Endometrium (tissue), 2 donors: ENCODE measurements at regions not wholly inside any gene's neighbourhood (a gene's known extent, or its start where the extent isn't known, plus 50 kb on each side); places are given as distances from the start of the nearest gene placed in this dataset.
"Not testable (repeated sequence)": the region's sequence is repeated elsewhere in the genome, so short reads cannot be mapped to it uniquely, and the experiment has no call there.

Experiments
- FAIRE-seq: peaks from 2 replicates; lab custom pipeline; 2012; peaks lifted over from hg19 to GRCh38; lab: Jason Lieb, UNC
- donor health status: control.
- donor health status: control.

DNA sequence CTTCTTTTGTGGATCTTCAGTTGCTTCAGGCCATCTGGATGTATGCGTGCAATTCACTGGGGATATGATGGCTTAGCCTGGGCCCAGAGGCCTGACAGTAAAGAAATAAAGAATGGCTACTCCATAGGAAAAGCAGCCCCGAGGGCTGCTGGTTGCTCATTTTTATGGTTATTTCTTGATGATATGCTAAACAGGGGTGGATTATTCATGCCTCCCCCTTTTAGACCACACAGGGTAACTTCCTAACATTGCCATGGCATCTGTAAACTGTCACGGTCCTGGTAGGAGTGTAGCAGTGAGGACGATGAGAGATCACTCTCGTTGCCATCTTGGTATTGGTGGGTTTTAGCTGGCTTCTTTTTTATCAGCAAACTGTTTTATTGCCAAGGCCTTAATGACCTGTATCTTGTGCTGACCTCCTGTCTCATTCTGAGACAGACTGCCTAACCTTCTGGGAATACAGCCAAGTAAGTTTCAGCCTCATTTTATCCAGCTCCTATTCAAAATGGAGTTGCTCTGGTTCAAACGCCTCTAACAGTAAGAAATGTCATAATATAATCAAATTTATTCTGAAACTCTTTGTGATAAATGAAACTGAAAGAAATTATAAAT, 60.5 kb downstream of the DSEL start:
- FAIRE-seq, result no peak

DNA sequence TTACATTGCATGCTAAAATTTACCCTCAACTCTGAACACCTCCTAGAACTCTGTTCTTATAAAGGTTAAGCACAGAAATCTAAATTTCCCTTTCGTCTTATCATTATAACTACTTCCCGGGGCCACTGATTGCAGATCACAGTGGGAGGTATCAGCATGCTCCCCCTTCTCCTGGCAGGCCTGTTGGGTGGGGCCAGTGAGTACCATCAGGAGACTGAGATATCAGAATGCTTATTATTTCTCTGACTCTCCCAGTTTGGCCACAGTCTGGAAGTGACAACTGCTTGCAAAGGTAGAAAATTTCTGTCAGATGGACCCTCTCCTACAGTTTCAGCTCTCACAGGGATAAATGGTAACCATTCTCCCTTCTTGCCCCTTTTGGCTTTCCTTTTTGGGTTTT, 62.6 kb downstream of the DSEL start:
- FAIRE-seq, result no peak

DNA sequence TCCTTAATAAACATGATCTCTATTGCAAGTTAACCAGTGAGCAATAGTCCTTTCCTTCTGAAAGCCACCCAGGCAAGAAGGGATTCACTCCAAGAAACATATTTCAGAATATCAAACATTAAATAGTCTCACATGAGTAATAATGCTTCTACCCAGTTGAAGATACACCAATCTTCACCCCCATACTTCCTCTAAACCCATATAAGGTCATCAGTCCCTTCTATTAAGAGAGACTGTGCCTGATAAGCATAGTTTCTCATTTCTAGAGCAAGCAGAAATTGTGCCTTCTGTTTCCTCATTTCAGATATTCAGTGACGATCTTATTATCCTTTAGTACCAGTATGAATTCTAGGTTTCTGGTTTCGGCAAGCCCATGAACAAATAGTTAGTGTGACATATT, 64.6 kb downstream of the DSEL start:
- no peak for FAIRE-seq

DNA sequence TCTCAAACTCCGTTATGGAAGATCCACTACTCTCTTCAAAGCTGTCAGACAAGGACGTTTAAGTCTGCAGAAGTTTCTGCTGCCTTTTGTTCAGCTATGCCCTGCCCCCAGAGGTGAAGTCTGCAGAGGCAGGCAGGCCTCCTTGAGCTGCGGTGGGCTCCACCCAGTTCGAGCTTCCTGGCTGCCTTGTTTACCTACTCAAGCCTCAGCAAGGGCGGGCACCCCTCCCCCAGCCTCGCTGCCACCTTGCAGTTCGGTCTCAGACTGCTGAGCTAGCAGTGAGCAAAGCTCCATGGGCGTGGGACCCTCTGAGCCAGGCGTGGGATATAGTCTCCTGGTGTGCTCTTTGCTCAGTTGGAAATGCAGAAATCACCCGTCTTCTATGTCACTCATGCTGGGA, 65.4 kb downstream of the DSEL start:
- FAIRE-seq, result not testable (repeated sequence)

DNA sequence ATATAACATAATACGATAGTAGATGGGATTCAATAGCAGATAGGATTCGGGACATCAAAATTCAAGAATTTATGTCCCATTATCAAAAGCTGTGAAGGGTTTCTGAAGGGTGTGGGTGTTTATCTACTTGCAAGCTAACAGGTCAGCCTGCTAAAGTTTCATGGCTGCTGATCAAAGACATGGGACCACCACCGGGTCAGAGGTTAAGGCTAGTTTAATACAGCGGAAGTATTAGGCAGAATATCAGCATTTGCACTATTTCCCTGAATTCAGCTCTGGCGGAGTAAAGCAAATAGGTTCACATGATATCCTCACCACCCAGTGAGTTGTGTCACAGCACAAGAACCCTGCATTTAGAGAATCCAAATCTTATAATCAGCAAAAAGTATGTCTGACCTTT, 82.5 kb downstream of the DSEL start:
- no peak for FAIRE-seq

DNA sequence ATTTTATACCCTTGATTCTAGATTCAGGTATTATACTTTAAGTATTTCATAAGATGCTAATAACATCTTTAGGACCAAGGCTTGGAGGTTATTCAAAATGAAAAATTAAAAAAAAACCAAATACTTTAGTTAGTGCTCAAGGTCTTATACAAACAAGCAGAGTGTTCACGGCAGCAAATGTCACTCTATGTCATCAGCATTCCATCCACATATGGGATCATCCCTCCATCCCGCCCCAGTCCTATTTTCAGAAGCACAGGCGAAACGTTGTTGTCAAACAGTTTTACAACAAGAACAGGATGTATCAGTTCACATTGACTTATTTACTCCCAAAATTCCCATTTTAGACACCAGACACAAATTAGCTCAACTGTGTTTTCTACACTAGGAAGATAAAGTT, 83.7 kb downstream of the DSEL start:
- peak; percentile 96 for FAIRE-seq

DNA sequence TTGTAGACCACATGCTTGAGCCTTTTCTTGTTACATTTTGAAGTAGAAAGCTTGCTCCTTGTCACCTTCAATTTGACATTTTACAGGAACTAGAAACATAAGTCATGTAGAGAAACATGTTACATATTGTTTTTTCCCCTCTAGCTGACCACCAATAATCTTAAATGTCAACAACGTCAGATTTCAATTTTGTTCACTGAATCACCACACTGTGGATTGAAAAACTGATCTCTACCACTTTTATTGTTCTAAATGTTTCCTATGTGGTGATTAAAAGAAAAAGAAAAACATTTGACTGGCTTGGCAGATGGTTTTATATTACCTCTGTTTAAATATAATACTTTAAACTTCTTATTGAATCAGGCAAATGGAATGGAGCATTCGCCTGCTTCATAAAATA, 87.7 kb downstream of the DSEL start:
- peak; percentile 84 for FAIRE-seq

DNA sequence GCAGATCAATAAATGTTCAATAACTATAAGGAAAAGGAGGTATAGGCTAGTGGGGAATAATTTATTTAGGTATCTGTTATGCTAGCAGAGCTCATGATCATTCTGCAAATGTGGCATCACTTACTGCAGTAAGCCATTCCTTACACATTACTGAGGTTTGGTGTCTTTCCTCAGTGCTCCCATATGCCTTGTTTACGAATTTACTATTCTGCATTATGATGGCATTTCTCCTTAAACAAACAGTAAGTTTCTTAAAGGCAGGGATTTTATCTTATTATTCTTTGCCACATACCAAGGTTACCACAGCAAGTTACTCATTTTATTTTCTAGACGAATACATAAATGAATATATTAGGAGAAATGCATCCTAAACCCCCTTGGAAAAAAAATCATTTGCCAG, 88.4 kb downstream of the DSEL start:
- no peak for FAIRE-seq

DNA sequence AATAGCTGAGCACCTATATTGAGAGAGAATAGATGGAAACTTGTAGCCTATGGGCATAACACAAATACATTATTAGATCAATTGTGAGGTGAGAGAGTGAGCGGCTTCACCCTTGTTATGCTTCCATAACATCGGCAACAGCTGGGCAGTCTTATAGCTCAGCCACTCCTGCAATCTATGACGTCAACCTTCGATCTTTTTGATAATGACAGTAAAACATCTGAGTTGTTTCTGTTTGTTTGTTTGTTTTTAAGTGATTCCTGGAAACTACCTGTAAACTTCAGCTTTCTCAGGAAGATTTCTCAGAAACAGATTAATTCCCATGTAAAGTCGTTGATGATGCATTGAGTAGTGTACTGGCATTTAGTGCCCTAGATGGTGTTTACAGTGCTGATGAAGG, 90.0 kb downstream of the DSEL start:
- FAIRE-seq, result no peak

DNA sequence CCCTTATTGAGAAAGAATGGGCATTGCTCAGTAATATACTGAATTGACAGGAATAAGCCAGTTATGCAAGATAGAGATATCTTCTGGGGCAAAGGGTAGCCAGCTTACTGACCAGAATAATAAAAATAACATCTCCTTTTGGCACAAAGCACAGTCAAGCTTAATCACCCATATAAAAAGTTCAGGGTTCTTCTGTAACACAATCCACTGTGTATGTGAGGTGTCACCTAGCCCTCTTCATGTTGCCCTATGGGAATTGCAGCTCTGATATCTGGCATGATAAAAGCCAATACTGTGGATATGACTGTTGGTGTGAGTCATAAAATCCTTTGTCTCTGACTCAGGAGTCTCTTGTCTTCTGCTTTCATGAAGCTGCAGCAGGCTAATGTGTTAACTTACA, 90.8 kb downstream of the DSEL start:
- FAIRE-seq, result no peak

DNA sequence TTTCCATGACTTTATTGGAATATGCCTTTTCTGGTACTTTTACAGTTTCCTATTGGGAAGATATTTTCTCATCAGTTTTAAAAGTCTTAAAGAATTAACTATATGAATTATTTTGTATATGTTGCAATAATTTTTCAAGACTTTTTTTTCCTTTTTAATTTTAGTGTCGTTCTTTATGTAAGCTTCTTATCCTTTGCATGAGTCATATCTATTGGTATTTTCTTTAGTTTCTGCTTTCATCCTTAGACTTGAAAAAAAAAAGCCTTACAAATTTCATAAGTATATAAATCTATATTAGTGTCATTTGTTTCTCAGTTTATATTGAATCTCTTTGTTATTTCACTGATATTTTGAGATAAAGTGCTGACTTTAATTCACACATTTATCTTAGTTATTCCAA, 94.9 kb downstream of the DSEL start:
- no peak for FAIRE-seq

DNA sequence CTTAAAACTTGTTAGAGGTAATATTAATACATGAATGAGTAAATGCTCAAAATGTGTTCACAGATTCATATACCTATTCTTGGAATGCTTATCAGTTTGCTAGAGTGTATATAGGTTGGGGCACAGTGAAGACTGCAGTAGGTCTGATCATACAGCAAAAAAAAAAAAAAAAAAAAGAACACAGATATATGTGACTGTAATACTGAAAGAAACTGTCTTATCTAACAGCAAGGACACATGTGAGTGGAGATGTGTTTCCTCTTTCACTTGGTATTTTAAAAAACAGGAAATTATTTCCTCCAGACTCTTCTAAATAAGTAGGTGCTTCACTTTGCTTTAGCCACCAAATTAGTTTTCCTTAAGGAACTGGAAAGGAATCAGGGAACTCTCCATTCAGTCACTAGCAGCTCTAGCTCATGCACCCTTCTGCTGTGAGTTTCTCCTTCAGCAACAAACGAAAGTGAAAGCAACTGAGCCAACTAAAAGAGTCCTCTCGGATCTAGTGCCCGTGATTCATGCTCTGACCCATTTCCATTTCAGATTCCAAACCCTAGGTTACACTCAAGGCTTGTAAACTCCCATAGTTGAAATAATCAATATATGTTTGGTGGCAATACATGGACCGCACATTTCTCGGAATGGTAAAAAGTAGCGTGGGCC, 98.5 kb downstream of the DSEL start:
- FAIRE-seq, result no peak

DNA sequence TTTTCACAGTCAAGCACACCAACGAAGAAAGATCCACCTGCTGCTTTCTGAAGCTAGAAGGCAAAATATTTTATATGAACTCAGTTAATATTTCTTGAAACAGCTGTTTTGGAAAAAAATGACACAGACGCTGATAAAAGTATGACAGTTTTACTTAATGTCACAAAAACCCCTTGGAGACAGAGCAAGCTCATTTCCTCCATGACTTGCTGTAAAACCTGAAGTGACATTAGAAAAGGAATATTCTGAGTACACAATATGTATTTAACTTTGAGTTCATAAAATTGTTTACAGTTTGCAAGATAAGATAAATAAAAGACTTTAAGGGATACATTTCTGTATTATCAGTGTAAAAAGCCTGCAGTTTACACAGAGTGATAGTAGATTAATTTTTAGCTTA, 105.4 kb downstream of the DSEL start:
- FAIRE-seq, result no peak

DNA sequence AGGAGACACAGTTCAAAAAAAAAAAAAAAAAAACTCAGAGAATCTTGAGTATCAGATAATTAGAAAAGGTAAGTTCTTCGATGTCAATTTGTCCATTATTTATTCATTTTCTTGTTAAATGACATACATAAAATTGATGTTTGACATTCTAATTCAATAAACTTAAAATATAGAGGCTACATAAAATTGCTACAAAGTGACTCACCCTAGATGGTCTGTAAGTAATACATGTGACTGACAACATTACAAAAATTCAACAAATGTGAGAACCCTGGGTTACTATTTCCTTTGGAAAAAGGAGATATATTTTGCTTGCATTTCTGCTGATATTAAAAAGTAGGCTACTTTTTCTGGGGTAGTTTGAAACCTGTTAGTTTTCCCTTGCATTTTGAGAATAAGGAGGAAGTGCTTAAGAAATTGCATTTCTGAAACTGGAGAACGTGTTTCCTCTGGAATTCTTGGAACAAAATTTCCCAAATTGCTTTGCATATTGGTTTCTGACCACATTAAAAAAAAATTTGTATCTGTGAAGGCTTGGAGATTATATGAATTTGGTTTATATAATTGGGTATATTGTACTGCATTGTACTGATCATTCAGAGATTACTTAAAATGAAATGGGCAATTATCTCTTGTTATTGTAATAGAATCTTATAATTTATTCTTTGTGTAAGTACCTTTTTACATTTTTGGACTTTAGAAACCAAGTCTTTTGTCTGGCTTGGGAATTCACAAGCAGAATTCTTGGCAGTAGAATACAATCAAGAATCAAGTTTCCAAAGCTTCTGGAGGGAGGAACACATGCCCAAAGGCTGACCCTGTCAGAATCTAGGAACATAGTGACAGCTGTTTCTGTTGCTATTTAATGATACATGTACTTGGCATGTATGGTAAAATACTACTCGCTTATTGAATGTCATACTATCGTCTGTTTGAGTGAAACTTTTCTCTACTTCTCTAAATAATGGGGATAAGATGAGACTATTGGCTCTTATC, 106.1 kb downstream of the DSEL start:
- FAIRE-seq, result no peak

DNA sequence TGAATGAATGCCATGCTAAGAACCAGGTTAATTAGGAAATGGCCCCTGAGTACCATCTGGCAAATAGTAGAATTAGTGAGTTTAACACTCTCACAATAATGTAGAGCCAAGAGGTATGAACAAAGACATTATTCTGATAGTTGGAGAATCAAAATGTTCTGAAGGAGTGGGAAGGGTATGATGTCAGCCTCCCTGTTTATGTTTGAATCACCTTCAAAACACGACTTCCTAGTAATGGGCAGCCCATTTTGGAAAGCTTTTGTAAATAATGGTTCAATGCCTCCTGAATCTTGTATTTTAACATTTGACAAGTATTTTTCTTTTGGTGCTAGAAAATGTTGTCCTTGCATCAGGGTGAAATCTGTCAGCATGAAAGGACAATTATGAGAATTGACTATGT, 108.3 kb downstream of the DSEL start:
- no peak for FAIRE-seq

DNA sequence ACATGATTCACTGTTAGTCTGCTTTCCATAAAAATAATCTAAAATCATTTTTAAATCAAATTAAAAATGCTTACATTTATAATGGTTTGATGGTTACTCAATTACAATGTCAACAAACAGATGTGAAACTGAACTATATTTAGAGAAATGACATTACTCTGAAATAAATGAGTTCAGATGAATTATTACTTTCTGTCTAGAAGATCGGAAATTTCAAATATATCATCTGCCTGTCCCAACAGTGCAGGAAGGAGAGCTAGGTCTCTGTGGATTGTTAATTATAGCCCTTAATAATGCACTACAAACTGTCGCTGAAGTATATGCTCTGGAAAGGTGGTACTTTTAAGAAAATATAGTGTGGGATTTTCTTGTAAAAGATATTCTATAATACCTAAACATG, 109.8 kb downstream of the DSEL start:
- FAIRE-seq, result no peak

DNA sequence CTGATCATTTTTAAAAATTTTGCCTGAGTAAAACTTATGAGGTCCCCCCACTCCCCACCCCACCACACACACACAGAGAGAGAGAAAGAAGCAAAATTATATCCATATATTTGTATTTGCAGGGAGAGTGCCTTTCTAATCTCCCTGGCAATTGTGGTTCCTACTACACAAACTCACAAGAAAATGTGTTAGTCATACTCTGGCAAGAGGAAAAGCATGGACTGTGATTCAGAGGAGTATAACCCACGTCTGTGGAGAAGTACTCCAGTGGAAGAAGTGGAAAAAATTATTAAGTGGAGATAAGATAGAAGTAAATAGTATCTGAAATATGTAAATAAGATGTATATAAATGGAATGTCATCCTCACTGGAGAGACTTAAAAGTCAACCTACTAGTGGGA, 114.0 kb downstream of the DSEL start:
- FAIRE-seq, result no peak

DNA sequence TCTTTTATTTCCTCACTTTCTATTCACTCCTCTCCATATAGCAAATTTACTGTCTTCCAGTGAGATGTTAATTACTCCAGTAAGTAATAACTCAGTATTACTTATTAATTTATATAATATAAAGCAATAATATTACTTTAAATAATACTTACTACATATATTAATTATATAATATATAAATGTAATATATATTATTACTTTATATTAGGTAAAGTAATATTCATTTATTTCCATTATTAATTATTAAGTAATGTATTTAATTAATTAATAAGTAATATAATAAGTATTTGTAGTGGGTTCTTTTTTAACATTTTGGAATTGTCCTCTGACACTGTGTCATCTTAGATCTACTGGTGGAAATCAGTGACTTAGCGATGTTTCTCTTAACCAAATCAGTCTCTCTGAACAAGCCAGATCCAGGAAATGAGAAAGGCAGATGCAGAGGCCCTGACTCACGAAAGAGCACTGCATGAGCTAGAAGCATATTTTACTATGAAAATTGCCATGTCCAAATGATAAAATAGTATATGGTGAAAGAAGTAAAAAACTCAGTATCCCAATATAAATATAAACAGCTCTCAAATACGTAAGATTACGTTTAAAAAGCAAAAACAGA, 115.9 kb downstream of the DSEL start:
- peak; percentile 59 for FAIRE-seq

DNA sequence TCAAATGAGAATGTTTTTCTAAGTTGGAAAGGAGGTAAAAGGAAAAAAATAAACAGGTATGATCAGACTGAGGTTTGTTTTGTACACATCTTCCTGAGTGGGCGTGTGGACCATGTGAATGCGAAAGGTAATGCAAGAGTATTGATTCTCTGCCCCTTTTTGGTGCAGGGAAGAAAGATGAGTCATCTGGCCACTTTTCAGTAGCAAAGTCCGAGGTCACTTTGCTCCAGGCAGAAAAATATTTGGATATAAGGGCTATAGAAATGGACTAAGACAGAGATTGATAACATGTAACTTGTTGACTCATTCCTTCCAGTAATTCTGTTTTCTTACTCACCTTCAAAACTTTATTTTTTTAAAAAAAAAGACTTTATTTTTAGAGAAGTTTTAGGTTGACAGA, 130.5 kb downstream of the DSEL start:
- no peak for FAIRE-seq

DNA sequence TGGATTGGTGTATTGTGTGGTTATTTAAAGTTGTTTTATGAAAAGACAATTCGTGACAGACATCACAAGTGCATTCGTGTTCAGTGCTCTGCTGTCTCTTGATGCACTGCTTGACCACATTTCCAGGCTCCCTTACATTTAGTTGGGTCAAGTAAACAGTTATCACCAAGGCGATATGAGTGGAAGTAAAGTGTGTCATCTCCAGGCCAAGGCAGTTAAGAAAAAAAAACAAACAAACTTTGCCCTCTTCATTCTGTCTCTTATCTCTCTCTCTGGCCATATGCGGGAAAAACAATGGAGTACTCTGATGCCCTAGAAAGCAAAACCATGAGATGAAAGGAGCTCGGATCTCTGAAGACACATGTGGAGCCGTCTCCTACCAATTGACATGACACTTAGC, 131.1 kb downstream of the DSEL start:
- no peak for FAIRE-seq

DNA sequence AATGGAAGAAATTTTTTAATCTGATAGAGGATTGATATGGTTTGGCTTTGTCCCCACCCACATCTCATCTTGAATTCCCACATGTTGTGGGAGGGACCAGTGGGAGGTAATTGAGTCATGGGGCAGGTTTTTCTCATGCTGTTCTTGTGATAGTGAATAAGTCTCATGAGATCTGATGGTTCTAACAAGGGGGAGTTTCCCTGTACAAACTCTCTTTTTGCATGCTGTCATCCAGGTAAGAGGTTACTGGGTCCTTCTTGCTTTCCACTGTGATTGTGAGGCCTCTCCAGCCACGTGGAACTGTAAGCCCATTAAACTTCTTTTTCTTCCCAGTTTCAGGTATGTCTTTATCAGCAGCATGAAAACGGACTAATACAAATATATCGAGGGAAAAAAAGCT, 132.5 kb downstream of the DSEL start:
- FAIRE-seq, result not testable (repeated sequence)

DNA sequence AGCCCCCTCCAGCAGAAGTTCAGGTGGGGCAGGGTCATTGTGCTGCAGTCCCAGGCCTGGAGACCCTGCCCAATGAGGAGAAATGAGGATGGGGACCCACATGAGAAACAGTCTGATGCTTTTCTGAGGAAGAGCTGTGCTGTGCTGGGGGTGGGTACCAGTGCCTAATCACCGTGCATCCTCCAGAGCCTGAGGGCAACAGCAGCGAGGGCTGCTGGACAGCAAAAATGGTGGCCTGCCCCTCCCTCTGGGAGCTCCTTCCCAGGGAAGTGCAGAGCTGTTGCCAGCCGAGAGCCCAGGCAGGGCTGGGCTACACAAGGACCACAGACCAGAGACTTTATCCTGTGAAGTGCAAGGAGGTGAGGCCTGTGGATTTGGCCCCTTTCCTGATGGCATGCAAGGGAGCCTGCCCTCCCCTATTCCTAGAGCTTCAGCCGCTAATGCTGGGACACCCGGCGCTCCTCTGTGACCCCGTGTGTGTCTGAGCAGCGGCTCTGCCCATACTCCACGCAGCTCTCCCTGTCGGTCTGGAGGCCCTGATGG, 134.8 kb downstream of the DSEL start:
- FAIRE-seq, result no peak

DNA sequence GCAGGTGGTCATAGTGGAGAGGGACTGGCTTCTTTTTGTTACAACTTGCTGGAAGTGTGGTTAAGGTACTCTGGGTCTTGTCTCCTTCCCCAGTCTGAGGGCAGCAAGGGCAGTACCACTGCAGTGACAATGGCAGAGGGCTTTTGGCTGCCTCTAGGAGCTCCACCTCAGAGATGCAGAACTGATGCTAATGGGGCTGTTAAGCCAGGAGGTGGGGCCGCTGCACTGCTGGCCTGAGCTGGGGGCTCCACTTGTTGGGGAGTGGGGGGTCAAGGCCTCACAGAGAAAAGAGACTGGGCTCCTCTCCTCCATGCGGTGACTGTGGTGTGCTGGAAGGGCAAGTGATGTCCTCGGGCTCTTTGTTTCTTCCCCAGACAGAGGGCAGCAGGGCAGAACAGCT, 135.7 kb downstream of the DSEL start:
- FAIRE-seq, result no peak
